KG1 (cell line): ENCODE measurements at regions not wholly inside any gene's neighbourhood (a gene's known extent, or its start where the extent isn't known, plus 50 kb on each side); places are given as distances from the start of the nearest gene placed in this dataset.
"Not testable (repeated sequence)": the region's sequence is repeated elsewhere in the genome, so short reads cannot be mapped to it uniquely, and the experiment has no call there.

Experiments
- DNase-seq: peaks from one replicate; lab custom pipeline; 2025; lab: John Stamatoyannopoulos, UW

- DNase-seq = no peak
Measured at GRCh38 chr2:16200554-16201193, 260.3 kb downstream of the MYCN start.

GRCh38 chr2:16199882-16200553 is 259.7 kb downstream of the MYCN start:
- no peak for DNase-seq

GRCh38 chr2:16199241-16199640 is 258.9 kb downstream of the MYCN start:
- not testable (repeated sequence) for DNase-seq

- DNase-seq = no peak
Measured at GRCh38 chr2:16198166-16198912, 258.0 kb downstream of the MYCN start.

- DNase-seq = no peak
Measured at GRCh38 chr2:16197504-16198147, 257.3 kb downstream of the MYCN start.

GRCh38 chr2:16196687-16197503 is 256.5 kb downstream of the MYCN start:
- no peak for DNase-seq

- no peak for DNase-seq
Measured at GRCh38 chr2:16195681-16196070, 255.3 kb downstream of the MYCN start.

GRCh38 chr2:16194931-16195680 is 254.8 kb downstream of the MYCN start:
- DNase-seq = no peak

- no peak for DNase-seq
Measured at GRCh38 chr2:16194530-16194929, 254.2 kb downstream of the MYCN start.

- DNase-seq = no peak
Measured at GRCh38 chr2:16194096-16194390, 253.7 kb downstream of the MYCN start.

- no peak for DNase-seq
Measured at GRCh38 chr2:16192416-16193216, 252.3 kb downstream of the MYCN start.

GRCh38 chr2:16191431-16192200 is 251.3 kb downstream of the MYCN start:
- DNase-seq = no peak

GRCh38 chr2:16190446-16191270 is 250.3 kb downstream of the MYCN start:
- DNase-seq = no peak

- DNase-seq = no peak
Measured at GRCh38 chr2:16189836-16190160, 249.4 kb downstream of the MYCN start.

GRCh38 chr2:16189029-16189835 is 248.9 kb downstream of the MYCN start:
- no peak for DNase-seq

- no peak for DNase-seq
Measured at GRCh38 chr2:16188261-16188890, 248.0 kb downstream of the MYCN start.

GRCh38 chr2:16187482-16187817 is 247.1 kb downstream of the MYCN start:
- no peak for DNase-seq
